ENCODE measurements at regions not wholly inside any gene's neighbourhood (a gene's known extent, or its start where the extent isn't known, plus 50 kb on each side); places are given as distances from the start of the nearest gene placed in this dataset.
"Not testable (repeated sequence)": the region's sequence is repeated elsewhere in the genome, so short reads cannot be mapped to it uniquely, and the experiment has no call there.

DNA sequence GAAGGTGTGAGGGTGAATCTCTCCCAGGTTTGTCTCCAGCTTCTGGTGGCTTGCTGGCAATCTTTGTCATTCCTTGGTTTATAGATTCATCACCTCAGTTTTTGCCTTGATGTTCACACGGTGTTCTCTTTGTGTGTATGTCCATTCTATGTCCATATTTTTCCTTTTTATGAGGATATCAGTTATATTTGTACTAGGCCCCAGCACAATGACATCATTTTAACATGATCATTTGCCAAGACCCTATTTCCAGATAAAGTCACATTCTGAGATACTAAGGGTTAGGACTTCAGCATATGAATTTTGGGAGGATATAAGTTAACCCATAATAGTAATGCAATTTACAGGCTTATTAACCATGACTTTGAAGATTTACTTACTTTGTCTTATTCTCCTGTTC is 649.0 kb downstream of the CPS1 start:
- POLR2A ChIA-PET: no interaction called here
- Mint-ChIP-seq H3K27me3 (no peaks in the 10 kb centered on the region), H3K9me3 (no peaks in the 10 kb centered on the region), H3K4me3 (no peak overlapping the region), H3K27ac (no peak overlapping the region), H3K4me1 (no peaks in the 10 kb centered on the region), H3K36me3 (ENCODE audit: low read depth) (no peaks in the 10 kb centered on the region)
- DNase-seq (no peak), ATAC-seq (ENCODE audit: low read depth) (no peak)
- intact Hi-C loops (cut with micrococcal nuclease): no loop called here
- CTCF ChIA-PET: no interaction called here
- no peak for TF ChIP-seq CTCF (IDR thresholded peaks at IDR 0.05)

- DNase-seq (no peak), ATAC-seq (ENCODE audit: low read depth) (no peak)
- no peaks in the 10 kb centered on the region for H3K27me3 Mint-ChIP-seq
- ChIA-PET CTCF (no interaction called here), POLR2A (no interaction called here)
- H3K9me3 Mint-ChIP-seq: no peaks in the 10 kb centered on the region
- H3K4me1 Mint-ChIP-seq: no peaks in the 10 kb centered on the region
- intact Hi-C loops (cut with micrococcal nuclease): no loop called here
- H3K27ac Mint-ChIP-seq: no peak overlapping the region
- TF ChIP-seq CTCF (IDR thresholded peaks at IDR 0.05): no peak
- no peaks in the 10 kb centered on the region for H3K36me3 Mint-ChIP-seq (ENCODE audit: low read depth)
- no peak overlapping the region for H3K4me3 Mint-ChIP-seq
These were observed 649.4 kb downstream of the CPS1 start for GRCh38 chr2:211205836-211206235.

GRCh38 chr2:211216221-211216620 is 659.8 kb downstream of the CPS1 start:
- intact Hi-C loops (cut with micrococcal nuclease): no loop called here
- TF ChIP-seq CTCF (IDR thresholded peaks at IDR 0.05): no peak
- POLR2A ChIA-PET: no interaction called here
- Mint-ChIP-seq H3K36me3 (ENCODE audit: low read depth) (no peaks in the 10 kb centered on the region), H3K27me3 (no peaks in the 10 kb centered on the region), H3K27ac (no peak overlapping the region), H3K9me3 (peaks cover 3% of the 10 kb centered on the region), H3K4me1 (no peaks in the 10 kb centered on the region), H3K4me3 (no peak overlapping the region)
- CTCF ChIA-PET: no interaction called here
- no peak for ATAC-seq (ENCODE audit: low read depth)
- DNase-seq: no peak

DNA sequence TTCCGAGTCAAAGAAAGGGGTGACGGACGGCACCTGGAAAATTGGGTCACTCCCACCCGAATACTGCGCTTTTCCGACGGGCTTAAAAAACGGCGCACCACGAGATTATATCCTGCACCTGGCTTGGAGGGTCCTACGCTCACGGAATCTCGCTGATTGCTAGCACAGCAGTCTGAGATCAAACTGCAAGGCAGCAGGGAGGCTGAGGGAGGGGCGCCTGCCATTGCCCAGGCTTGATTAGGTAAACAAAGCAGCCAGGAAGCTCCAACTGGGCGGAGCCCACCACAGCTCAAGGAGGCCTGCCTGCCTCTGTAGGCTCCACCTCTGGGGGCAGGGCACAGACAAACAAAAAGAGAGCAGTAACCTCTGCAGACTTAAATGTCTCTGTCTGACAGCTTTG is 663.1 kb downstream of the CPS1 start:
- ATAC-seq (ENCODE audit: low read depth); H3K27me3 Mint-ChIP-seq; CTCF ChIA-PET; H3K9me3 Mint-ChIP-seq; H3K4me1 Mint-ChIP-seq; POLR2A ChIA-PET; H3K36me3 Mint-ChIP-seq (ENCODE audit: low read depth); H3K27ac Mint-ChIP-seq; intact Hi-C loops (cut with micrococcal nuclease); DNase-seq; H3K4me3 Mint-ChIP-seq: not testable (repeated sequence)

GRCh38 chr2:211225784-211226183 is 669.4 kb downstream of the CPS1 start:
- H3K27me3 Mint-ChIP-seq: no peaks in the 10 kb centered on the region
- H3K4me1 Mint-ChIP-seq: no peaks in the 10 kb centered on the region
- no peaks in the 10 kb centered on the region for H3K9me3 Mint-ChIP-seq
- no peak for ATAC-seq (ENCODE audit: low read depth)
- DNase-seq: no peak
- POLR2A ChIA-PET: no interaction called here
- TF ChIP-seq CTCF (IDR thresholded peaks at IDR 0.05): no peak
- no peak overlapping the region for H3K4me3 Mint-ChIP-seq
- intact Hi-C loops (cut with micrococcal nuclease): no loop called here
- no peaks in the 10 kb centered on the region for H3K36me3 Mint-ChIP-seq (ENCODE audit: low read depth)
- CTCF ChIA-PET: no interaction called here
- H3K27ac Mint-ChIP-seq: no peak overlapping the region

GRCh38 chr2:211228559-211228958 is 672.2 kb downstream of the CPS1 start:
- H3K4me1 Mint-ChIP-seq: no peaks in the 10 kb centered on the region
- H3K27me3 Mint-ChIP-seq: no peaks in the 10 kb centered on the region
- no peak overlapping the region for H3K27ac Mint-ChIP-seq
- H3K9me3 Mint-ChIP-seq: no peaks in the 10 kb centered on the region
- DNase-seq (no peak), ATAC-seq (ENCODE audit: low read depth) (no peak)
- ChIA-PET CTCF (no interaction called here), POLR2A (no interaction called here)
- no peak for TF ChIP-seq CTCF (IDR thresholded peaks at IDR 0.05)
- intact Hi-C loops (cut with micrococcal nuclease): no loop called here
- H3K4me3 Mint-ChIP-seq: no peak overlapping the region
- no peaks in the 10 kb centered on the region for H3K36me3 Mint-ChIP-seq (ENCODE audit: low read depth)

All from activated B cell treated with CpG ODN at 0.5 μM for 24 hours (primary cell).